Left lung (tissue), 4 donors: ENCODE measurements at regions not wholly inside any gene's neighbourhood (a gene's known extent, or its start where the extent isn't known, plus 50 kb on each side); places are given as distances from the start of the nearest gene placed in this dataset.

Experiments
- ATAC-seq: fragments of 200-7000 bp; cut with Tn5 transposase; one replicate; pipeline ENCODE4 v1.9.1; 2020; ENCODE audit warnings: moderate library complexity
- DNase-seq, 4 donors: peaks; one replicate each; pipeline ENCODE4 v3.0.0-alpha.2; 2013 to 2020
- H3K27ac ChIP-seq, 2 donors: fragments of 200-600 bp; sonication (generic) in 1 of 2; one replicate each; pipeline versions ENCODE4 v1.5.0 to v1.8.0; 2020 to 2021
- H3K27me3 ChIP-seq, 2 donors: fragments of 200-600 bp; sonication (generic) in 1 of 2; one replicate each; pipeline versions ENCODE4 v1.5.0 to v1.8.0; 2020 to 2021
- H3K36me3 ChIP-seq, 2 donors: fragments of 200-600 bp; sonication (generic) in 1 of 2; one replicate each; pipeline versions ENCODE4 v1.5.0 to v1.8.0; 2020 to 2021
- H3K4me1 ChIP-seq, 2 donors: fragments of 200-600 bp; one replicate each; pipeline ENCODE4 v1.8.0; 2021
- H3K4me3 ChIP-seq, 2 donors: fragments of 200-600 bp; sonication (generic) in 1 of 2; one replicate each; pipeline versions ENCODE4 v1.5.0 to v1.8.0; 2020 to 2021; ENCODE audit warnings: mild to moderate bottlenecking in 1 of 2
- H3K9me3 ChIP-seq, 2 donors: fragments of 200-600 bp; sonication (generic) in 1 of 2; one replicate each; pipeline versions ENCODE4 v1.5.0 to v1.8.0; 2020 to 2021
- intact Hi-C, 2 donors: fragments of 100-400 bp; cut with DNase I; formaldehyde crosslinking; loops; one replicate each; pipeline versions ENCODE4 v1.11.2 to v1.14.2; 2022
- TF ChIP-seq, protein P1 (sequence below), 2 donors: fragments of 200-600 bp; sonication (generic) in 1 of 2; IDR thresholded peaks; one replicate each; pipeline versions ENCODE4 v1.5.0 to v1.8.0; 2021; ENCODE audit warnings: antibody characterized with exemption in 2 of 2
- donor health status: DM: no; HTN: yes; CAD: no.
- donor health status: DM: no; HTN: no; CAD: no.

DNA sequence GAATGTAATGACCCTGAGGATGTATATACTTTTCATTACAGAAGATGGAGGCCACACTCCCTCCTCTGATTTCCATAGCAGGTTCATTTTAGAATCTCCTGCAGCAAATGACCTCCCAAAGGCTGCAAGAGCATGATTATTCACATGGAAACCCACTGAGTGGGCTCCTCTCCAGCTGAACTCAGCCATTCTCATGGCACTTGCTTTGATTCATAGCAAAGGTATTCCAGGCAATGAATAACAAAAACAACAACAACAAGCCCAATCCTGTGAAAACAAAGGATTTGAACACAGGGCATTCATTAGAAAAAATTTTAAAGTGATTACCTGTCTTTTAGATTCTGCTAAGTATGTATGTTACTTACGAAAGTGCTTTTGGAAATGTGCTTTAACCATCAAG lies 894.0 kb upstream of the FRG1 start:
- no peak overlapping the region for H3K27ac ChIP-seq
- H3K36me3 ChIP-seq, result no peaks in the 10 kb centered on the region
- no peaks in the 10 kb centered on the region for H3K4me1 ChIP-seq
- DNase-seq, result no peak
- no peaks in the 10 kb centered on the region for H3K9me3 ChIP-seq
- intact Hi-C loops, result no loop called here
- TF ChIP-seq, protein P1, sequence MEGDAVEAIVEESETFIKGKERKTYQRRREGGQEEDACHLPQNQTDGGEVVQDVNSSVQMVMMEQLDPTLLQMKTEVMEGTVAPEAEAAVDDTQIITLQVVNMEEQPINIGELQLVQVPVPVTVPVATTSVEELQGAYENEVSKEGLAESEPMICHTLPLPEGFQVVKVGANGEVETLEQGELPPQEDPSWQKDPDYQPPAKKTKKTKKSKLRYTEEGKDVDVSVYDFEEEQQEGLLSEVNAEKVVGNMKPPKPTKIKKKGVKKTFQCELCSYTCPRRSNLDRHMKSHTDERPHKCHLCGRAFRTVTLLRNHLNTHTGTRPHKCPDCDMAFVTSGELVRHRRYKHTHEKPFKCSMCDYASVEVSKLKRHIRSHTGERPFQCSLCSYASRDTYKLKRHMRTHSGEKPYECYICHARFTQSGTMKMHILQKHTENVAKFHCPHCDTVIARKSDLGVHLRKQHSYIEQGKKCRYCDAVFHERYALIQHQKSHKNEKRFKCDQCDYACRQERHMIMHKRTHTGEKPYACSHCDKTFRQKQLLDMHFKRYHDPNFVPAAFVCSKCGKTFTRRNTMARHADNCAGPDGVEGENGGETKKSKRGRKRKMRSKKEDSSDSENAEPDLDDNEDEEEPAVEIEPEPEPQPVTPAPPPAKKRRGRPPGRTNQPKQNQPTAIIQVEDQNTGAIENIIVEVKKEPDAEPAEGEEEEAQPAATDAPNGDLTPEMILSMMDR (IDR thresholded peaks at IDR 0.05), result no peak
- ATAC-seq, result no peak
- H3K4me3 ChIP-seq, result no peak overlapping the region
- no peaks in the 10 kb centered on the region for H3K27me3 ChIP-seq

- no peak for DNase-seq
- no peaks in the 10 kb centered on the region for H3K9me3 ChIP-seq
- H3K36me3 ChIP-seq, result no peaks in the 10 kb centered on the region
- no peaks in the 10 kb centered on the region for H3K4me1 ChIP-seq
- H3K27ac ChIP-seq, result no peak overlapping the region
- intact Hi-C loops, result no loop called here
- TF ChIP-seq, protein P1 (IDR thresholded peaks at IDR 0.05), result no peak
- ATAC-seq, result no peak
- H3K4me3 ChIP-seq, result no peak overlapping the region
- no peaks in the 10 kb centered on the region for H3K27me3 ChIP-seq
Observed at GRCh38 chr4:189048119-189048518, 892.6 kb upstream of the FRG1 start.

- H3K4me1 ChIP-seq, result no peaks in the 10 kb centered on the region
- intact Hi-C loops, result no loop called here
- DNase-seq (no peak), ATAC-seq (no peak)
- no peak overlapping the region for H3K4me3 ChIP-seq
- TF ChIP-seq, protein P1 (IDR thresholded peaks at IDR 0.05), result no peak
- no peak overlapping the region for H3K27ac ChIP-seq
- no peaks in the 10 kb centered on the region for H3K36me3 ChIP-seq
- H3K27me3 ChIP-seq, result no peaks in the 10 kb centered on the region
- H3K9me3 ChIP-seq, result no peaks in the 10 kb centered on the region
Observed at GRCh38 chr4:189049682-189050081, 891.0 kb upstream of the FRG1 start.

DNA sequence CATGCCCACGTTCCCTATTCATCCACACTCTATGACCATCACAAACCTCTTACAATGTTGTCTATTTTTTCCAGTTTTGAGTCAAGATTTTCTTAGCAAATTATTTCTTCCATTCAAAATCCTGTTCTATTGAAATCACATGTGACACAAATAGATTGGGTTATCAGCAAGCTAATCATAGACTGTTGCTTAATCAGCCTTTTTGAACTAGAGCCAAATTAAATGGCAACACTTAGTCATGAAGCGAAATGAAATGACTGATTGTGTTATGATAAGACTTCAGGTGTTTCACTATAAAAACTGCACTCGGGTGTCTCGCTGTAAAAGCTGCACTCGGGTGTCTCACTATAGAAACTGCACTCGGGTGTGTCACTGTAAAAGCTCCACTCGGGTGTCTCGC lies 890.0 kb upstream of the FRG1 start:
- Histone ChIP-seq H3K4me1 (no peaks in the 10 kb centered on the region), H3K36me3 (no peaks in the 10 kb centered on the region), H3K9me3 (no peaks in the 10 kb centered on the region), H3K27ac (no peak overlapping the region), H3K4me3 (no peak overlapping the region), H3K27me3 (no peaks in the 10 kb centered on the region)
- ATAC-seq (no peak), DNase-seq (no peak)
- intact Hi-C loops, result no loop called here
- TF ChIP-seq, protein P1 (IDR thresholded peaks at IDR 0.05), result no peak

DNA sequence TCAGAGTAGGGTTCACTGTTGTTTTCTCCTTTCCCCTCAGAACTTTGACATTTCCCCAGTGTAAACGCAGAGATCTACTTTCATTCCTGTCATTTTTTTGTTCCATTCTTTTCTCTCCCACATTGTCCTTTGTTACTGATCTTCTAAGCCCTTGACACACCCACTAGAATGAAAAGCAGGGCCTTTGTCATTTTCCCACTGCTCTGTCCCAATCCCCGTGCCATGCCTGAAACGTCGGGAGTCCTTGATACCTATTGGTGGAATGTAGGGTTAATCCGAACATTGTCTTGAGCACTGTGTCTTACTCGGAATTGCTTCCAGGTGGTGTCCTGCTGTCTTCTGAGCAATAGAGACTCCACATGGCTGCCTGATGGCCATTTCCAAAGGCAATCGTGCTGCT lies 887.1 kb upstream of the FRG1 start:
- no peak overlapping the region for H3K4me3 ChIP-seq
- TF ChIP-seq, protein P1 (IDR thresholded peaks at IDR 0.05), result no peak
- no peaks in the 10 kb centered on the region for H3K36me3 ChIP-seq
- no peak overlapping the region for H3K27ac ChIP-seq
- DNase-seq (no peak), ATAC-seq (no peak)
- no peaks in the 10 kb centered on the region for H3K27me3 ChIP-seq
- intact Hi-C loops, result no loop called here
- no peaks in the 10 kb centered on the region for H3K4me1 ChIP-seq
- H3K9me3 ChIP-seq, result peaks cover 0 to 3% of the 10 kb centered on the region in 2 donors
